ENCODE measurements at regions not wholly inside any gene's neighbourhood (a gene's known extent, or its start where the extent isn't known, plus 50 kb on each side); places are given as distances from the start of the nearest gene placed in this dataset.

DNA sequence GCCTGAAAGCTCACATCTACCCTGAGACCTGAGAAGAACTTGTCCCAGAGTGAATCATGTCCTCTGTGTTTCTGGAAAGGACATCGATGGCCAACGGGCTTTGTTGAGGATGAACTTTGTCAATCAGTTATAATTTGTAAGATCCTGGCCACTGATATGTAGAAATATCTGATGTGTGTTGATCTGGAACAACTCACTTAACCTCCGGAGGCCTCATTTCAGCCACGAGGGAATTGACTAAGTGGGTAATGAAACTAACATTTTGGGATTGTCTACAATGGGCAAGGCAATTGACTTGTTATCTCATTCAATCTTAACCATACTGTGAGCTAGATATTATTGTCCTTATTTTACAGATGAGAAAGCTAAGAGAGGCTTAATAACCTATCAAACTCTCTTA is 468.1 kb upstream of the NRP1 start:
- H3K27me3 ChIP-seq = no peaks in the 10 kb centered on the region
- H3K9me3 ChIP-seq = no peaks in the 10 kb centered on the region
- H3K27ac ChIP-seq = no peak overlapping the region
- no peaks in the 10 kb centered on the region for H3K4me1 ChIP-seq
- TF ChIP-seq, protein P1, sequence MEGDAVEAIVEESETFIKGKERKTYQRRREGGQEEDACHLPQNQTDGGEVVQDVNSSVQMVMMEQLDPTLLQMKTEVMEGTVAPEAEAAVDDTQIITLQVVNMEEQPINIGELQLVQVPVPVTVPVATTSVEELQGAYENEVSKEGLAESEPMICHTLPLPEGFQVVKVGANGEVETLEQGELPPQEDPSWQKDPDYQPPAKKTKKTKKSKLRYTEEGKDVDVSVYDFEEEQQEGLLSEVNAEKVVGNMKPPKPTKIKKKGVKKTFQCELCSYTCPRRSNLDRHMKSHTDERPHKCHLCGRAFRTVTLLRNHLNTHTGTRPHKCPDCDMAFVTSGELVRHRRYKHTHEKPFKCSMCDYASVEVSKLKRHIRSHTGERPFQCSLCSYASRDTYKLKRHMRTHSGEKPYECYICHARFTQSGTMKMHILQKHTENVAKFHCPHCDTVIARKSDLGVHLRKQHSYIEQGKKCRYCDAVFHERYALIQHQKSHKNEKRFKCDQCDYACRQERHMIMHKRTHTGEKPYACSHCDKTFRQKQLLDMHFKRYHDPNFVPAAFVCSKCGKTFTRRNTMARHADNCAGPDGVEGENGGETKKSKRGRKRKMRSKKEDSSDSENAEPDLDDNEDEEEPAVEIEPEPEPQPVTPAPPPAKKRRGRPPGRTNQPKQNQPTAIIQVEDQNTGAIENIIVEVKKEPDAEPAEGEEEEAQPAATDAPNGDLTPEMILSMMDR (IDR thresholded peaks at IDR 0.05) = no peak
- no peak overlapping the region for H3K4me3 ChIP-seq
- DNase-seq (ENCODE audit: low spot score in 2 of 2) = no peak
- intact Hi-C loops (cut with DNase I) = no loop called here
- no peaks in the 10 kb centered on the region for H3K36me3 ChIP-seq

DNA sequence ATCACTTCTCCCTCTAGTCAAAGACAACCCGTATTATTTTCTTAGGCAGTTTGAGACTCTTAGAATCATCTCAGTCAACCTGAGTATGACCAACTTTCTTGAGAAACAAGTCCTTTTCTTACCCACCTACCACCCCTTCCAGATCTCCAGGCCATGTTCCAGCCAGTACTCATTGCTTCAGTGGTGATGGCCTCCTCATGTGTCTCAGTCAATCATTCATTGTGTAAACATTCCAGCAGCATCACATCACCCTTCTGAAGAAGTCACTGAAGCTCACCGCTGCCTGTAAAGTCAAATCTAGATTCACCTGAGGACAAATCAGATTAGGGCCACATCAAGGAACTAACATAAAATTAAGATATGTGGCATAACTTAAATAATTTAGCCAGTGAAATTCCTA is 467.2 kb upstream of the NRP1 start:
- Histone ChIP-seq H3K4me1 (no peaks in the 10 kb centered on the region), H3K4me3 (no peak overlapping the region), H3K27ac (no peak overlapping the region), H3K9me3 (no peaks in the 10 kb centered on the region), H3K27me3 (no peaks in the 10 kb centered on the region), H3K36me3 (no peaks in the 10 kb centered on the region)
- DNase-seq (ENCODE audit: low spot score in 2 of 2) = no peak
- TF ChIP-seq, protein P1 (IDR thresholded peaks at IDR 0.05) = no peak
- intact Hi-C loops (cut with DNase I) = no loop called here

- no peak overlapping the region for H3K27ac ChIP-seq
- H3K27me3 ChIP-seq = no peaks in the 10 kb centered on the region
- no peaks in the 10 kb centered on the region for H3K4me1 ChIP-seq
- H3K36me3 ChIP-seq = no peaks in the 10 kb centered on the region
- H3K4me3 ChIP-seq = no peak overlapping the region
- TF ChIP-seq, protein P1 (IDR thresholded peaks at IDR 0.05) = no peak
- no peak for DNase-seq (ENCODE audit: low spot score in 2 of 2)
- H3K9me3 ChIP-seq = no peaks in the 10 kb centered on the region
- intact Hi-C loops (cut with DNase I) = no loop called here
These were observed 466.5 kb upstream of the NRP1 start for GRCh38 chr10:33800986-33801385.

DNA sequence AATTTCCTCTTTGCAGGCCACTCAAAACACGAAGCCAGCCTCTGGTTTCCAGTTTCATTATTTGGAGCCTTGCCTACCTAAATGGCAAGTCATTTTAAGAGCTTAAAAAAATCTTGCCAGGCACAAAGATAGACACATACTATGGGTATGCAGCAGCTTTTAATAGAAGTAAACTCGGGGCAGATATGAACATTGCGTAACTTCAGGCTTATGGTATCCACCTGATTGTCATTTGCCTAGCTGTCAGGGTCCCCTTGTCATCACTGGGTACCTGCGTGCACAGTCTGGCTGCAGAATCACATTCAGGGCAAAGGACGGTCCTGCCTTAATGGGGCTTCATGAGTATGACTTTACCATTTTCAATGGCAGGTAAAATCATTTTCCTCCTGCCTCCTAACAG is 466.1 kb upstream of the NRP1 start:
- Histone ChIP-seq H3K4me1 (no peaks in the 10 kb centered on the region), H3K9me3 (no peaks in the 10 kb centered on the region), H3K27me3 (no peaks in the 10 kb centered on the region), H3K36me3 (no peaks in the 10 kb centered on the region), H3K27ac (no peak overlapping the region), H3K4me3 (no peak overlapping the region)
- TF ChIP-seq, protein P1 (IDR thresholded peaks at IDR 0.05) = no peak
- no peak for DNase-seq (ENCODE audit: low spot score in 2 of 2)
- intact Hi-C loops (cut with DNase I) = no loop called here

- Histone ChIP-seq H3K4me3 (no peak overlapping the region), H3K4me1 (no peaks in the 10 kb centered on the region), H3K27ac (no peak overlapping the region), H3K27me3 (no peaks in the 10 kb centered on the region), H3K9me3 (no peaks in the 10 kb centered on the region), H3K36me3 (no peaks in the 10 kb centered on the region)
- intact Hi-C loops (cut with DNase I) = no loop called here
- TF ChIP-seq, protein P1 (IDR thresholded peaks at IDR 0.05) = no peak
- no peak for DNase-seq (ENCODE audit: low spot score in 2 of 2)
These were observed 465.5 kb upstream of the NRP1 start for GRCh38 chr10:33799944-33800323.

DNA sequence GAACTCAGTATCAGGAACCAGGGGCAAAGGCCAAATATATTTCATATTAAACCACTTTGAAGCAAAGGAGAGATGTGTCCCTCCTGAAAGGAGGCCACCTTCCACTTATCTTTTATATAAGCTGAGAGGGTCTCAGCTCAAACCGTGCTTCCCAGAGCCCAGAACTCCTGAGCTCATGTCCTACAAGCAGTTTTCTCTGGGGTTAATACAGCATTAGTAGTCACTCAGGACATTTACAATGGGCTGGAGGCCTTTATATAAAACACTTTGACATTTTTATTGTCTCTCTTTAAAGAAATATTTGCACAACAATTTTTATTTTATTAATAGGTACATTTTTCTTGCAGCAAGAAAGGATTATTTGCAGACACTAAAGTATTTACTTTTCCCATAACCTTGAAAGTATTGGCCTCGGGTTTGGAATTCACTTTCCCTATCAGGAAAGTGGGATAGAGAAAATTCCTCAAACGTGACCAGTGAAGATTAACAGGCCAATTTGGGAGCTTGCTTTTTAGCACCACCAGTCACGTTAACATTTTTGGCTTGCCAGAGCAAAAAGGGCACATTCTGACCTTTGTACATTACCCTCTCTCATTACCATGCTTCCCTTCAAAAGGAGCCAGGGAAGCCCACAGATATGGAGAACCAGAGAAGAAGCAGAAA is 464.9 kb upstream of the NRP1 start:
- Histone ChIP-seq H3K36me3 (no peaks in the 10 kb centered on the region), H3K27me3 (no peaks in the 10 kb centered on the region), H3K9me3 (no peaks in the 10 kb centered on the region), H3K27ac (no peak overlapping the region), H3K4me3 (no peak overlapping the region), H3K4me1 (no peaks in the 10 kb centered on the region)
- intact Hi-C loops (cut with DNase I) = no loop called here
- TF ChIP-seq, protein P1 (IDR thresholded peaks at IDR 0.05) = no peak
- no peak for DNase-seq (ENCODE audit: low spot score in 2 of 2)

Data from ascending aorta (tissue), 2 donors.